NCI-H524 treated with DMSO at 0.1 percent for 48 hours (cell line): ENCODE measurements at regions not wholly inside any gene's neighbourhood (a gene's known extent, or its start where the extent isn't known, plus 50 kb on each side); places are given as distances from the start of the nearest gene placed in this dataset.
"Not testable (repeated sequence)": the region's sequence is repeated elsewhere in the genome, so short reads cannot be mapped to it uniquely, and the experiment has no call there.

ENCODE experiments used
- DNase-seq: peaks from one replicate; lab custom pipeline; 2025; lab: John Stamatoyannopoulos, UW

GRCh38 chr5:167284222-167284890 is 1007.1 kb upstream of the WWC1 start:
- no peak for DNase-seq

- no peak for DNase-seq
Observed at GRCh38 chr5:167285591-167285990, 1005.9 kb upstream of the WWC1 start.

GRCh38 chr5:167286891-167287290 is 1004.6 kb upstream of the WWC1 start:
- no peak for DNase-seq

GRCh38 chr5:167290478-167290877 is 1001.0 kb upstream of the WWC1 start:
- no peak for DNase-seq

GRCh38 chr5:167294882-167295680 is 996.4 kb upstream of the WWC1 start:
- DNase-seq: no peak

GRCh38 chr5:167295681-167296005 is 995.8 kb upstream of the WWC1 start:
- no peak for DNase-seq

GRCh38 chr5:167296066-167296465 is 995.4 kb upstream of the WWC1 start:
- no peak for DNase-seq

- DNase-seq: no peak
Observed at GRCh38 chr5:167296661-167297060, 994.8 kb upstream of the WWC1 start.

GRCh38 chr5:167299861-167300260 is 991.6 kb upstream of the WWC1 start:
- not testable (repeated sequence) for DNase-seq

- DNase-seq: no peak
Observed at GRCh38 chr5:167303582-167303981, 987.9 kb upstream of the WWC1 start.

- no peak for DNase-seq
Observed at GRCh38 chr5:167304834-167305469, 986.5 kb upstream of the WWC1 start.

GRCh38 chr5:167305591-167306213 is 985.7 kb upstream of the WWC1 start:
- DNase-seq: no peak

- DNase-seq: no peak
Observed at GRCh38 chr5:167307042-167307441, 984.4 kb upstream of the WWC1 start.

- DNase-seq: no peak
Observed at GRCh38 chr5:167308466-167308865, 983.0 kb upstream of the WWC1 start.

GRCh38 chr5:167309941-167310517 is 981.4 kb upstream of the WWC1 start:
- no peak for DNase-seq

- DNase-seq: no peak
Observed at GRCh38 chr5:167311340-167311739, 980.1 kb upstream of the WWC1 start.

GRCh38 chr5:167312225-167312624 is 979.2 kb upstream of the WWC1 start:
- no peak for DNase-seq

GRCh38 chr5:167315762-167316161 is 975.7 kb upstream of the WWC1 start:
- DNase-seq: no peak

- DNase-seq: no peak
Observed at GRCh38 chr5:167317884-167318283, 973.6 kb upstream of the WWC1 start.

GRCh38 chr5:167319243-167319642 is 972.2 kb upstream of the WWC1 start:
- no peak for DNase-seq

GRCh38 chr5:167320019-167320418 is 971.4 kb upstream of the WWC1 start:
- DNase-seq: no peak

GRCh38 chr5:167332309-167332708 is 959.1 kb upstream of the WWC1 start:
- no peak for DNase-seq
